GM23248 (cell line): ENCODE measurements at regions not wholly inside any gene's neighbourhood (a gene's known extent, or its start where the extent isn't known, plus 50 kb on each side); places are given as distances from the start of the nearest gene placed in this dataset.

ENCODE experiments used
- DNase-seq: peaks from one replicate; pipeline ENCODE4 v3.0.0-alpha.2; 2015
- H2AFZ ChIP-seq: fragments of 200-600 bp; sonication (generic); 2 replicates; pipeline ENCODE4 v1.6.1; 2016; ENCODE audit warnings: antibody characterized with exemption
- H3F3A ChIP-seq: fragments of 200-600 bp; sonication (generic); 2 replicates; pipeline ENCODE4 v1.6.1; 2016; ENCODE audit warnings: mild to moderate bottlenecking, antibody characterized with exemption, mixed run types; ENCODE audit not compliant: insufficient read depth
- H3K27ac ChIP-seq: fragments of 200-600 bp; sonication (generic); 2 replicates; pipeline ENCODE4 v1.5.1; 2016; ENCODE audit warnings: mild to moderate bottlenecking
- H3K27me3 ChIP-seq: fragments of 200-600 bp; sonication (generic); replicated peaks from 2 replicates; pipeline ENCODE4 v1.6.1; 2016; ENCODE audit warnings: mild to moderate bottlenecking; ENCODE audit not compliant: insufficient read depth
- H3K36me3 ChIP-seq: fragments of 200-600 bp; sonication (generic); 2 replicates; pipeline ENCODE4 v1.6.1; 2016; ENCODE audit warnings: low read depth, mild to moderate bottlenecking
- H3K4me1 ChIP-seq: fragments of 200-600 bp; sonication (generic); 2 replicates; pipeline ENCODE4 v1.6.1; 2016; ENCODE audit warnings: mild to moderate bottlenecking; ENCODE audit not compliant: insufficient read depth
- H3K4me2 ChIP-seq: fragments of 200-600 bp; sonication (generic); one replicate; pipeline ENCODE4 v1.6.1; 2016; ENCODE audit warnings: mild to moderate bottlenecking; ENCODE audit not compliant: unreplicated experiment
- H3K4me3 ChIP-seq: fragments of 200-600 bp; sonication (generic); 2 replicates; pipeline ENCODE4 v1.5.1; 2016; ENCODE audit warnings: mild to moderate bottlenecking
- H3K79me2 ChIP-seq: fragments of 200-600 bp; sonication (generic); 2 replicates; pipeline ENCODE4 v1.6.1; 2016; ENCODE audit warnings: mild to moderate bottlenecking; ENCODE audit not compliant: insufficient read depth
- H3K9ac ChIP-seq: fragments of 200-600 bp; sonication (generic); 2 replicates; pipeline ENCODE4 v1.6.1; 2016; ENCODE audit warnings: mild to moderate bottlenecking
- H3K9me2 ChIP-seq: fragments of 200-600 bp; sonication (generic); 2 replicates; pipeline ENCODE4 v1.6.1; 2016; ENCODE audit warnings: mixed run types, mild to moderate bottlenecking, moderate library complexity; ENCODE audit not compliant: insufficient read depth
- H3K9me3 ChIP-seq: fragments of 200-600 bp; sonication (generic); one replicate; pipeline ENCODE4 v1.6.1; 2017; ENCODE audit warnings: low read depth
- H4K20me1 ChIP-seq: fragments of 200-600 bp; sonication (generic); 2 replicates; pipeline ENCODE4 v1.6.0; 2016; ENCODE audit not compliant: insufficient read depth
- EZH2 ChIP-seq: fragments of 200-600 bp; sonication (generic); IDR thresholded peaks from 2 replicates; pipeline ENCODE4 v1.6.1; 2018; ENCODE audit warnings: antibody characterized with exemption, mild to moderate bottlenecking; ENCODE audit not compliant: insufficient read depth, poor library complexity, severe bottlenecking
- EZH2phosphoT487 ChIP-seq: fragments of 200-600 bp; sonication (generic); IDR thresholded peaks from 2 replicates; pipeline ENCODE4 v1.6.1; 2018; ENCODE audit warnings: antibody characterized with exemption, moderate library complexity, mild to moderate bottlenecking, low read depth; ENCODE audit not compliant: insufficient read depth
- WGBS, 2 experiments: methylation state at CpG; one replicate each; pipeline ENCODE4 v1.1.6; 2015 to 2017; ENCODE audit warnings: low lambda C conversion rate in 2 of 2, low coverage in 1 of 2; ENCODE audit errors: missing lambda C conversion rate in 2 of 2; 5-methylcytosine and 5-hydroxymethylcytosine counted together
- in situ Hi-C: fragments of 300-500 bp; cut with MboI; formaldehyde crosslinking; loops from 2 replicates; pipeline ENCODE4 v1.15.0; 2020

- no peak overlapping the region for H3K9ac ChIP-seq
- H4K20me1 ChIP-seq, result no peaks in the 10 kb centered on the region
- in situ Hi-C loops, result no loop called here
- no peak for TF ChIP-seq EZH2phosphoT487
- H3K36me3 ChIP-seq, result no peaks in the 10 kb centered on the region
- H3K9me3 ChIP-seq, result no peaks in the 10 kb centered on the region
- H3K27ac ChIP-seq, result no peak overlapping the region
- no peak overlapping the region for H3K4me3 ChIP-seq
- H3F3A ChIP-seq, result no peaks in the 10 kb centered on the region
- H2AFZ ChIP-seq, result no peak overlapping the region
- no peaks in the 10 kb centered on the region for H3K79me2 ChIP-seq
- no peaks in the 10 kb centered on the region for H3K27me3 ChIP-seq
- peaks cover 4% of the 10 kb centered on the region; the same call in 1 of the 2 replicates for H3K4me1 ChIP-seq
- no peak overlapping the region for H3K4me2 ChIP-seq
- 91 to 95% methylated on average over 5 of the region's 5 CpGs for WGBS, 2 experiments
- no peaks in the 10 kb centered on the region for H3K9me2 ChIP-seq
- peak; percentile 27 for DNase-seq
Measured at GRCh38 chr5:61623401-61624069, 291.5 kb downstream of the ZSWIM6 start.

DNA sequence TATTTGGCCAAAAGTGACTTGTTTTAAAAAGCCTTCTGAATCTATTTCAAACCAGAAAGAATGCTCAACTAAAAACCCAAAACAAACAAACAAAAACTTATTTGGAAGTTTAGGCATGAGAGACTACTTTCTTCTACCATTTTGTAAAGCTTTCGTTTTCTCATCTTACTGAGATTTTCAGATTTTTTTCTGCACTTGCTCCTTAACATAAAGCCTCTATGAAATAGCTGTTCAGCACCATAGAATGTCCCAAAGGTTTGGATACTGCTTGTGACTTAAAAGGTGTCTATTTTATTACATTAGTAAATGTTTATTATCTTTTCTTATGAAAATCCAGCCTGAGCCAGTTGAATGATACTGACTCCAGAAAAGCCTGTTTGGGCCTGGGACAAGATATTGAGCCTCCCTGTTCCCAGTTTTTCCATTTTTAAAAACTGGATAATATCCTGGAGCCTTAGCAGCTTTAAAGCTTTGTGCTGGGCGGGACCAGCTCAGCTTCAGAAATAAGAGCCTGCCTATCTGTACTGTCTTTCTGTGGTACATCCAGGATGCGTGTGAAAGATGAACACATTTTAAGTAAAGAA, 292.6 kb downstream of the ZSWIM6 start:
- no peak for TF ChIP-seq EZH2phosphoT487
- TF ChIP-seq EZH2, result no peak
- no peaks in the 10 kb centered on the region for H3K36me3 ChIP-seq
- H4K20me1 ChIP-seq, result no peaks in the 10 kb centered on the region
- DNase-seq, result no peak
- H3K9me3 ChIP-seq, result no peaks in the 10 kb centered on the region
- no peaks in the 10 kb centered on the region for H3K79me2 ChIP-seq
- H3K9ac ChIP-seq, result no peak overlapping the region
- H3K4me2 ChIP-seq, result no peak overlapping the region
- in situ Hi-C loops, result no loop called here
- no peak overlapping the region for H3K4me3 ChIP-seq
- peaks cover 4% of the 10 kb centered on the region; the same call in 1 of the 2 replicates for H3K4me1 ChIP-seq
- H3K9me2 ChIP-seq, result no peaks in the 10 kb centered on the region
- H3K27ac ChIP-seq, result no peak overlapping the region
- no peaks in the 10 kb centered on the region for H3K27me3 ChIP-seq
- H2AFZ ChIP-seq, result peak overlapping the region; percentile 80
- H3F3A ChIP-seq, result no peaks in the 10 kb centered on the region
- 78 to 82% methylated on average over 3 of the region's 3 CpGs for WGBS, 2 experiments

GRCh38 chr5:61625137-61625561, 293.1 kb downstream of the ZSWIM6 start:
- WGBS, 2 experiments, result 15% methylated on average over 11 of the region's 11 CpGs
- H3K4me3 ChIP-seq, result peak overlapping the region; percentile 71
- in situ Hi-C loops, result no loop called here

DNA sequence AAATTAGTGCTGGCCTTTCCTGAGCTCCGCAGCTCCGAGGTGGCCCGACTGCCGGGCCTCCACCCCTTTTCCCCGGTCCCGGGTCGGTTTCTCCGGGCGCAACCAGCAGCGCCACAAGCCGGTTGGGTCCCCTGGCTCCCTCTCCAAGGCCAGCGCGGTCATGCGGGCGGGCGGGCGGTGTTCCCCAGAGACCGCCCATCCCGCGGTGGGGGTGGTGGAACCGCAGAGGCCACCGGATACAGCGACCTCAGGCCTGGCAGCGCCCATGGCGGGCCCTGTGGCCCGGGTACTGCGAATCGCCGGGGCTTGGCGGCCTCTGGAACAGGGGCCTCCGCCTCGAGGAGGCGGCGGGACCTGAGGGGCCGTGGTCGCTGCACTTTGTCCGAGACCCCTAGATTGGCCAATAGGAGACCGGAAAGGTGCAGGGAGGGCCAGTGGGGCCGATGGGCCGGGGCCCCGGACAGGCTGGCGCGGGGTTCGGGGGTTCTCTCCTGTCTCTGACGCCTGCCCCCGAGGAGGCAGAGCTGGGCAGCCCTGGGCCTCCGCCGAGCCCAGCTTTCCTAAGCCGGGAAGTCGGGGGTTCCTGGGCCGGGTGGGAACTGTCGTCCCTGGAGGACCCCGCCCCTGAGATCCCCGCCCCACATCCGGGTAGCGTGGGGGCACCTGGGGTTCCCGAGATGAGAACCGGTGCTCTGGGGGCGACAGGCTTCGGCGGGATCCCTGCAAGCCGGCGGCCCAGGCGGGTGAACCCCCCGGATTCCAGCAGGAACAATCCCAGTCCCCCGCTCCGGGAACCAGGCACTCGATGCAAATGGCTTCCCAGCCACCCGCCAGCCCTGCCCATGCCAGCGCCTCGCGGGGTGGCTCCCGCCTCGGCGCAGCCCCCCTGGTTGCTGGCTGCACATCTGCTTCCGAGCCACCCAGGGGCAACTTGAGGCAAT, 293.9 kb downstream of the ZSWIM6 start:
- peak overlapping the region; percentile 40 for H3K4me2 ChIP-seq
- no peaks in the 10 kb centered on the region for H4K20me1 ChIP-seq
- DNase-seq, result peak; percentile 66
- TF ChIP-seq EZH2 (no peak), EZH2phosphoT487 (no peak)
- no peaks in the 10 kb centered on the region for H3K9me3 ChIP-seq
- H3K4me3 ChIP-seq, result peak overlapping the region; percentile 71
- peak overlapping the region; percentile 77 for H3K9ac ChIP-seq
- H3K27ac ChIP-seq, result no peak overlapping the region
- 4 to 6% methylated on average over 55 to 69 of the region's 76 CpGs for WGBS, 2 experiments
- H3F3A ChIP-seq, result no peaks in the 10 kb centered on the region
- in situ Hi-C loops, result no loop called here
- peaks cover 4% of the 10 kb centered on the region; the same call in 1 of the 2 replicates for H3K4me1 ChIP-seq
- no peaks in the 10 kb centered on the region for H3K27me3 ChIP-seq
- H2AFZ ChIP-seq, result peak overlapping the region; percentile 80
- H3K36me3 ChIP-seq, result no peaks in the 10 kb centered on the region
- no peaks in the 10 kb centered on the region for H3K79me2 ChIP-seq
- H3K9me2 ChIP-seq, result no peaks in the 10 kb centered on the region

More at GRCh38 chr5:61625137-61625561, 293.1 kb downstream of the ZSWIM6 start:
- Histone ChIP-seq H3F3A (no peaks in the 10 kb centered on the region), H3K36me3 (no peaks in the 10 kb centered on the region), H4K20me1 (no peaks in the 10 kb centered on the region), H3K9ac (peak overlapping the region; percentile 77), H3K4me1 (peaks cover 4% of the 10 kb centered on the region; the same call in 1 of the 2 replicates), H3K79me2 (no peaks in the 10 kb centered on the region), H3K9me2 (no peaks in the 10 kb centered on the region), H3K4me2 (peak overlapping the region; percentile 40), H3K27me3 (no peaks in the 10 kb centered on the region), H3K9me3 (no peaks in the 10 kb centered on the region), H2AFZ (peak overlapping the region; percentile 80), H3K27ac (no peak overlapping the region)
- DNase-seq, result peak; percentile 16
- no peak for TF ChIP-seq EZH2phosphoT487
- no peak for TF ChIP-seq EZH2
